GM10266 (cell line): ENCODE measurements at regions not wholly inside any gene's neighbourhood (a gene's known extent, or its start where the extent isn't known, plus 50 kb on each side); places are given as distances from the start of the nearest gene placed in this dataset.

Experiments used
- DNase-seq: peaks from one replicate; pipeline ENCODE4 v3.0.0; 2012; ENCODE audit errors: extremely low spot score
- CTCF ChIP-seq: IDR thresholded peaks from 2 replicates; pipeline ENCODE4 v1.5.1; 2012; ENCODE audit warnings: mild to moderate bottlenecking, low read depth; ENCODE audit not compliant: control insufficient read depth, insufficient read depth; ENCODE audit errors: missing control alignments

DNA sequence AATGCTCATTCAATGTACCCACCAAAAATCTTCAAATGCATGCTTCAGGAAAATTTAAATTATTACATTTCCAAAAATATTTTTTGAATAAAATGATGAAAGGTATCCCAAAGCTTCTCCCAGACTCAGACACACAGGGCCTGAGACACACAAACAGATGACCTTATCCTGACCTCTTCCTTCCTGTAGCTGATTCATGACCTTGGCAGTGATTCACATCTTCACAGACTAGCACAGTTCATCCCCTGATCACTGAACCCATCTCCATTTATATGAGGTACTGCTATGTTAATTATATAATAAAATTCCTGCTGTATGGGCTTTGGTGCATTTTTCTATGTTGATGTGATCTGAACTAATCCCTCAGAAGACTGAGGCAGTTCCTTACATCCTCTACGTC is 265.0 kb upstream of the GLI3 start:
- no peak for DNase-seq
- no peak for TF ChIP-seq CTCF

DNA sequence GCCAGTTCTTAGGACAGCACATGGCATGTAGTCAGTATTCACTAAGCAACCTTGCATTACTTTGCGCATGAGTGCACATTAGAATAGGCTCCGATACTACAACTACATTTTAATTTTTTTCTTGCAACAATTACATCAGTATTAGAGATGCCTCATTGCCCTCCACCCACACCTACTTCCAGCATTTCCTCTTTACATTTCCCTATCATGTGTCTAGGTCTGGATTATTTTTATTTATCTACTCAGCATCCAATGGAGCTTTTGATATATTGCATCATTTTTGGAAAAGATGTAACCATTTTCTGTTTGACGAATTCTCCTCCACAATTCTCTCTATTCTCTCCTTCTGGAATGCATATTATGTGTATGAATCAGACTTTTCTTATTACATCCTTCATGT is 258.2 kb upstream of the GLI3 start:
- no peak for DNase-seq
- no peak for TF ChIP-seq CTCF

- DNase-seq = no peak
- no peak for TF ChIP-seq CTCF
Observed at GRCh38 chr7:42494736-42495135, 257.7 kb upstream of the GLI3 start.

GRCh38 chr7:42494199-42494710 is 257.2 kb upstream of the GLI3 start:
- DNase-seq = no peak
- no peak for TF ChIP-seq CTCF

DNA sequence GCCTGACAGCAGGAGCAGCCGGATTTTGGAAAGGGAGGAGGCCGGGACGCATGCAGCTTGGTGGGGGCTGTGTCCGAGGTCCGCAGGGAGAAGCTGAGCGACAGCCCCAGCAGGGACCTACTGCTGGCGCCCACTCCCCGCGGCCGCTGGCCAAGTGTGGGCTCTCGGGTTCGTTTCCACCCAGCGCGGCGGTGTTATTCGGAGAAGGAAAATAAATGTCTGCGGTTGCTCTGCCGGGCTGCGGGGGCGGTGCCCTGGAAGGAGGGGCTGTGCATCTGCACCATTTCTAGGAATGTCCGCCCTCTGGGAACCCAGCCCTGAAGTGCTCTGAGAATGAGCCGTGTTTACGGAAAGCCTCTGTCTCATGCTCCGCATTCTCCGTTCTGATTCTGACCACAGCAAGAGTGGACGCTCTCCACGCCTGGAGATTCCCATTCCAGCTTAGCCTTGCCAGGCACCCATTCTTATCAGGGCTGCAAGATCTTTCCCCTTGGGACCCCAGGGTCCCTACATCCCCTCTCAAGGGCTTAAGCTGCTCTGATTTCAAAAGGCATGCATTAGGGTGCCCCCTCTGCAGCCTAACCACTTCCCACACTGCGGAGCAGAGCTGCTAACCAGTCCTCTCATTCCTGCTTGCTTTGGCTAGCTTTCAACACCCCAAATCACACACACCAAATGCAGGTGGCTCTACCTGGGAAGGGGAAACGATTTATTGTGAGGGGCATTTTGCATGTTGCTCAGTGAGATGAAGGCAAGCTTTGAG is 256.6 kb upstream of the GLI3 start:
- TF ChIP-seq CTCF = no peak
- DNase-seq = no peak

DNA sequence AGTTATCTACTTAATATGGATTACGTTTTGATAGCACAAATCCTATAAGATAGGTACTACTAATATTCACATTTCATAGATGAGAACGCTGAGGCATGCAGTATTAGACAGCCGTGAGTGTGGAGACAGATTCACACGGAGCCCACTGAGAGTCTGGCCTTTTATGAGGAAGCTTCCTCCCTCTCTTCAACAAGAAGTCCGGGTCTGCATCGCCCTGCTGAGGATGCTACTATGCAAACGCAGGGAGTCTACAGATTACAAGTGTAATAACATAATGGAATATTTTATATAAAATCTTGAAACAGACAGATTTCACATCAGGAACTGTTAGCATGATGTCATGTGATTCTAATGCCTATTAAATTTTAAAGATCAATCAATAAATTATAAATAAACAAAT is 255.9 kb upstream of the GLI3 start:
- DNase-seq = no peak
- TF ChIP-seq CTCF = no peak

- TF ChIP-seq CTCF = no peak
- no peak for DNase-seq
Observed at GRCh38 chr7:42491106-42491505, 254.1 kb upstream of the GLI3 start.
